NCI-H2107 (cell line): ENCODE measurements at regions not wholly inside any gene's neighbourhood (a gene's known extent, or its start where the extent isn't known, plus 50 kb on each side); places are given as distances from the start of the nearest gene placed in this dataset.

Source experiments
- DNase-seq: peaks from one replicate; lab custom pipeline; 2025; lab: John Stamatoyannopoulos, UW

DNA sequence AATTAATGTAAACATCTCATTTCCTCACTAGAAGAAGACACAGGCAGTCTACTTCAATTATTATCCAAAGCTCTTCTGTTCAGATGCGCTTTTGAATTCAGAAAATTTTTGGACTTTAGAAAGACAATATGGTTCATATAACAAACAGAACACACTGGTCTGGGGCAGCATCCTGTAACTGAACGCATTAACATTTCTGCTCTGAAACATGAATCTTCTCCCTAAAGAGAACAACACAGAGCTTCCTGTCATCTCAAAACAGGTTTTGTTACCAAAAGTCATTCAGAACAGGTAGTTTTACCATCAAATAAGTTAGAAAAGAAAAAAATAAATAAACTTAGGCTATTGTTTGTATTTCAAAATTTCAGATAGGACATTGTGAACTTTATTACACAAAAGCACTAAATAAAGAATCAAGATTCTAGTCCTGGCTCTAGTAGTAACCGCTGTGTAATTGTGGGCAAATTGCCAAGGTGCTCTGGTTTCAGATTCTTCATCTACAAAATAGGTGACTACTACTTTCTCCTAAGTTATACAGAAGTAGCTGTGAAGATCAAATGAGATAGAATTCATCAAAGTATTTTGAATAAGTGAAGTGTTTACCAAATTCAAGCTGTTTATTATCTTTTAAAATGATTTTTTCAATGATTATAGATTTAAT is 252.3 kb upstream of the RASGEF1B start:
- DNase-seq = peak; percentile 3

DNA sequence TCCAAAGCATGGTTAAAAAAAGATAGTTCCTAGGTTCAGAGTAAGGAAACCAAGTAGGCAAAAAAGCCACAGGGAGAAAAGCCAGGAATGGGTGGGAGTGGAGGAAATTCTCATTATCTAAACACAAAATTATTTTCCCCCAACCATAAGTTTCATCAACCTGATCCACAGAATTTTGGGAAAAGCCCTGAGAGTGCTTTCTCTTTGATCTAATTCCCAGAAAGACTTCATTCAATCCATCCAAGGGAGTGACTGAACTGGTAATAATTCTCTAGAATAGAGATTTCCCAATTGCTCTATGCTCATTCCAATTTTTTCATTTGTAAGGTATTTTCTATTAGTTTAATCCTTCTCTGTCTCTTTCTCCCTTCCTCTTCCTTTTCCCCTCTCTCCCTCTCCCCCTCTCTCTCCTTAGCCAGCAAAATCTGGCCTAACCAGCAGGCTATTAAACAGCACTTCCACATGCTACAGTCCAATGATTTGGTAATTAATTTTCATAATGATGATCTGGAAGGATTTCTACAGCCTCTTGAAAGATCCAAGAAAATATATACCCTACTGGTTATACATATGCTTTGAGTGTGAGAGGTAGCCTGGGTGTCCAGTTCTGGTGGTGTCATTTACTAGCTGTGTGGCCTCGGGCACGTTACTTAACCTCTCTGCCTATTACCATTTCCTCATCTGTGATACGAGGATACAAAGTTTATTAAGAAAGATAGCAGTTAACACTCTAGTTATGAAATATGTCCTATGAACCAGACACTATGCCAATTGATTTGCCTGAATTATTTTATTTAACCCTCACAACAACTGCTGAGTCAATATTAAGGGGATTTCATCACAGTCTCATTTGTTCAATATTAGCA is 251.5 kb upstream of the RASGEF1B start:
- DNase-seq = no peak

DNA sequence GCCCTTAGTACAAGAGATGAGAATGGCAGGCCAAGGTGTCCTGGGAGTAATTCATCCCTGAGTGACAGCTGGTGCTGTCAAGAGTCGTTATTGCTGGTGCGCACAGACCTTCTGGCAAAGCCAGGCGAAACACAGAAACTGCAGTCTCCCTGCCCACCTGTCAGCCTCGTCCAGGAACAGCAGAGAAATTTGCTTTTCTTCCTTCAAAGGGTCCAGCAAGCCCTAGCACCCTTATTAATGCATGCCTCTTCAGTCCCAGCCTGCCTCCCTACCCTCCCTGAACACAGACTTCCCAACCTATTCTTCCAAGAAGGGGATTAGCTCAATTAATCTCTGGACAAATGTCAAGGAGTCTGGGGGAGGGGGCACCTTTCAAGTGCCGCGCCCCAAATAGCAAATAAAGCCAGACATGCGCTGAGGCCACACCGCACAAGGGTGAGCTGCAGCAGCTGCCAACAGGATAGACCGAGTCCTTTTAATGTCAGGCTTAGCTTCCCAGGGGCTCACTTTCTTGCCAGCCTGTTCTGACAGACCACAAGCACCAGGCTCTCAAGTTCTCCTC is 250.7 kb upstream of the RASGEF1B start:
- DNase-seq = peak; percentile 7

DNA sequence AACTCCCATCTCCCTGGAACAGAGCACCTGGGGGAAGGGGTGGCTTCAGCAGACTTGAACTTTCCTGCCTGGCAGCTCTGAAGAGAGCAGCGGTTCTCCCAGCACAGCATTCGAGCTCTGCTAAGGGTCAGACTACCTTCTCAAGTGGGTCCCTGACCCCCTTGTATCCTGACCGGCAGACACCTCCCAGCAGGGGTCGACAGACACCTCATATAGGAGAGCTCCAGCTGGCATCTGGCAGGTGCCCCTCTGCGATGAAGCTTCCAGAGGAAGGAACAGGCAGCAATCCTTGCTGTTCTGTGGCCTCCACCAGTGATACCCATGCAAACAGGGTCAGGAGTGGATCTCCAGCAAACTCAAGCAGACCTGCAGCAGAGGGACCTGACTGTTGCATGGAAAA is 244.1 kb upstream of the RASGEF1B start:
- no peak for DNase-seq

DNA sequence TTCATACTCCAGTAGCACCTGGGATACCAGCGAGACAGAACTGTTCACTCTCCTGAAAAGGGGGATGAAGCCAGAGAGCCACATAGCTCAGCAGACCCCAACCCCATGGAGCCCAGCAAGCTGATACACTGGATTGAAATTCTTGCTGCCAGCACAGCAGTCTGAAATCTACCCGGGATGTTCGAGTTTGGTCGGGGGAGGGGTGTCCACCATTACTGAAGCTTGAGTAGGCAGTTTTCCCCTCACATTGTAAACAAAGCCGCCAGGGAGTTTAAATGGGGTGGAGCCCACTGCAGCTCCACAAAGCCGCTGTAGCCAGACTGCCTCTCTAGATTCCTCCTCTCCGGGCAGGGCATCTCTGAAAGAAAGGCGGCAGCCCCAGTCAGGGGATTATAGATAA is 243.7 kb upstream of the RASGEF1B start:
- peak; percentile 2 for DNase-seq

DNA sequence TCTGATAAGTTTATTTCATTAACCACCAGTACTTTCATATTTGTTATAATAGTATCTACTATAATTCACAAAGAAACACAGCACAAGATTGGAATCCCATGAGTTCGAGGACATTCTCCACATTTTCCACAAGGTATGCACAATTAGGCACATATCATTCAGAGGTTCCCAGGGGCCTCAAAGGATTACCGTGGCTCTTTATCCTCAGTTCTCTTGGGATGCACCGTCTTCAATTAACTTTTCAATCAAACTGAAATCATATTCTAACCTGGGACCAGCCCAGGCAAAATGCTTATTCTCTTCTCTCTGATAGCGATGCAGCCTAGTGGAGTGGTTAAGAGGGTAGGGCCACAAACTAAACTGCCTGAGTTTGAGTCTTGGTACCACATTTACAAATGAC is 242.6 kb upstream of the RASGEF1B start:
- no peak for DNase-seq

DNA sequence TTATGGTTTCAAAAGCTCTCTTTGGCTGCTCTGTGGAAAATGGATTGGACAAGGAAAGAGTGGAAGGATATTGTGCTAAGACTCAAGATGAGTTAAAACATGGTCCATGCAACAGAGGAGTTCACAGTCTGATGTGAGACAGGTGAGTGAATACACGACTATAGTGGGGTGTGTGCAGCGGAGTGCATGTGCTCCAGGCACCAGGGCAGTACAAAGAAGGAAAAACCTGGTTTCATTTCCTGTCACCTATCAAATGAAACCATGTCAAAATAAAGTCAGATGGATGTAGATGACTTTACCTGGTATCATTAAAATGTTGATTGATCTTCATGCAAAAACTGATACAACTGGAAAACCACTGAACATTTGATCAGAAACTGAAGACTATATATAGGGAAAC is 241.0 kb upstream of the RASGEF1B start:
- no peak for DNase-seq

DNA sequence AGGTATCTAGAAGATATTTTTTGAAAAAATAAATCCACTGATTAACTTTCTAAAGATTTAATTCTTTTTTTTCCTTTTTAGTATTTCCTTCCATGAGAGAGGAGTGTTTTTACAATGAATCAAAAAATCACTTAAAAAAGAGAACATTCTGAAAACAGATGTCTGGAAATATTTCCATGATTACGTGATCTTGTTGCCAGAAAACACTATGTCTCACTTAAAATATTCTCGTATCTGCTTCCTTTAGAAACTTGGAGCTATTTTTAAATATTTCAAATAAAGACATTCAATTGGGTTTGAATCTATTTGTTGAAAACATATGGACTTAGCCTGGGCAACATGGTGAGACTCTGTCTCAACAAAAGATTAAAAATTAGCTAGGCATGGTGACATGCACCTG is 232.8 kb upstream of the RASGEF1B start:
- DNase-seq = no peak

DNA sequence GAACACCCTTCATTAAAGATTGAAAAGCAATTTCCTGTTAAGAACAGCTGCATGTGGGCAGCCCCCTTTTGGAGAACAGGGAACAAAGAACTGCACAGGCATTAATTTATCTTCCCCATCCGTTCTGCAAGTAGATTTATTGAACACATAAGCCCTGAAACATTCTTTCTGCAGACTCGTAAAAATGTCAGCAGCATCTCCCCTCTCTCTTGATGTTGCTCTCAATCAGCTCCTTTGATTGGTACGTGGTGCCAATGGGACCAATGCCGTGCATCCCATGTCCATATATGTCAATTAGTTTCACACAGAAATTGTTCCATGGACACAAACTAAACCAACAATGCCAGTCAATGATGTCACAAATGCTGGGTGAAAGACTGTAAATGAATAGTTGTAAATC is 228.5 kb upstream of the RASGEF1B start:
- DNase-seq = no peak

DNA sequence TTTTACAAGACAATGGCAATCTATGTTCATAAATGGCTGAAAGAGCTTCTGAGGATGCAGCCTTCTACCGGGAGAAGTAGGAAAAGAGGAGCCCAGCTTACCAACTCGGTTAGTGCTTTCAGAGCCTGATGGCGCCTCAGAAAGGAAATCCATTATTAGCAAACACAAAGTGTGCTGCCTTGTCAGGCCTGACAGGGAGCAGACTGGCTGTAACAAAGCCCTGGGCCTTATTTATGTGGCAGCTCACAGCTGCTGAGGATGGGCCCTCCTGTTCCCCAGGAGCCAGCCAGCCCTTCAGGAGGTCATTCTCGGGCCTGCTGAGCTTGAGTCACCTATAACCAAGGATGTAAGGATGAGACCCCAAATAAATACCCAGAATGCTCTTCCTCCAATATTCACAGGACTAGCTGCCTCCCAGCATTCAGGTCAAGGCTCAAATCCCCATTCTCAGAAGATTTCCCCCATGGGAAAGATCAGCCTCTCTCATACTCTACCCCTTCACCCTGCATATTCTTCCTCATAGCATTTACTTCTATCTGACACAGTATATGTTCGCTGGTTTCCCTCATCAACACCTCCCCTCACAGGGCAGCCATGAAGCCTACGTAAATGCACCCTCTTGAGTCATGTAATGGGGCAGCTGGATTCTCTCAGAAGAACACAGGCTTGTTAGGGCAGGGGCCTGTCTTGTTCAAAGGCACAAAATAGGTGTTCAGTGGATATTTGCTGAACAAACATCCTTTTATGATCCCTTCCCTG is 227.0 kb upstream of the RASGEF1B start:
- no peak for DNase-seq

DNA sequence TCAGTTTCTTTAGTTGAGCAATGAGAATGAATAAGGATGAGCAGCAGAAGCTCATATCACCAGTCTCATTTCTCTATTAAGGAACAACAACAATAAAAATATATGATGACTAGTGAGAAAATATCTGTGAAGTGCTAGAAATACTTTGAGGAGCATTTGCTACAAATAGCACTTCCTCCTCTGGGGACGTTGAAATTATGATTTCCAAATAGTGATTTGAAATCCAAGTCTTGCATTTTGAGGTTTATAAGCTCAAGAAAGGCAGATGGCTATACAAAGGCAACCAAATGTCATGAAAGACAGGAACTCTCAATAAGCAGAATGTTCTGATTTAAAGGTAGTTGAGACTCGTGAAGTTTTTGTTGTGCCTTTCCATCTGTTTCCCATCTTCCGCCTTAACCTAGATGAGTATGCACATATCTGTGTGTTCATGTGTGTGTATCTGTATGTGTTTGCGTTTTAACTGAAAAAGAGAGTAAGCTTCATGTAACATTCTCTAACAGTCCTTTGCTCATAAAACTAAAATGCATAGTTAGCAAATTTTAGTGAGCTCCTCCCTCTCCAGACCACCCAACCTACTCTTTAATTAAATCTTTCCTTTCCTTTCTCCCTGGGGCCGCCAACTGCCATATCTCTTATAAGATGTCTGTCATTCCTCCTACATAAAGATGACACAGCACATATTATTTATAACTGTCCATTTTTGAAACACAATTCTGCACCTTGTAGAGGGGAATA is 222.6 kb upstream of the RASGEF1B start:
- DNase-seq = no peak

DNA sequence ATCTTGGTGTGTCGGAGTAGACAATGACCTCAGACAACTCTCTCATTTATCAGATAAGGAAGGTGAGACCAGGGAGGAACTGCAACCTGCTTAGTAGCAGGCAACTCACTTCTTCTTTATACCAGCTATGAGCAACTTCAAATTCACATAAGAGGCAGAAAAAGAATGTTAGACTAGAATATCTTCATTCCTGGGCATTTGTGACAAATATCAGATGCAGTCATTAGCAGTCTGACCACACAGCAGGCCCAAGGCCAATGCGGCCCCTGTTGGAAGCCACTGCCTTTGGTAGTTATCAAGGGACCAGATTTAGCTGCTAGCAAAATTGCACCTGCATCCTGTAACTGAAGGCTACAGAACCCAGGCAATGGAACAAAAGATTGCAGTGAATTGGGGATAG is 219.2 kb upstream of the RASGEF1B start:
- no peak for DNase-seq

DNA sequence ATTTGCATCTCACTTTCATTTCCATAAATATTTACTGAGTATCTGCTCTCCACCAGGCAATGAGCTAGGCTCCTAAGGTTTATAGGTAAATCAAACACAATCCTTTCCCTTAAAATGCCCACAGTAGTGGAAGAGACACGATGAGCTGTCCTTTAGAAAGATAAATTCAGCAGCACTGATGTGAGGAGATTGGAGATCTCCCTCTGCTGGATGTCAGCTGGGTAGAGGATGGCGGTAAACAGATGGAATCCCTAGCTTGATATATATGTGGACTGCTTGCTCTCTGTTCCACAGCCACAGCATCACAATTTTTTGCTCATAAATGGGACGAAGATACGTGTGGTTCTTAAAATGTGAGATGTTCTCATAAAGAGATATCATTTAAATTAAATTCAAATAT is 216.4 kb upstream of the RASGEF1B start:
- no peak for DNase-seq

DNA sequence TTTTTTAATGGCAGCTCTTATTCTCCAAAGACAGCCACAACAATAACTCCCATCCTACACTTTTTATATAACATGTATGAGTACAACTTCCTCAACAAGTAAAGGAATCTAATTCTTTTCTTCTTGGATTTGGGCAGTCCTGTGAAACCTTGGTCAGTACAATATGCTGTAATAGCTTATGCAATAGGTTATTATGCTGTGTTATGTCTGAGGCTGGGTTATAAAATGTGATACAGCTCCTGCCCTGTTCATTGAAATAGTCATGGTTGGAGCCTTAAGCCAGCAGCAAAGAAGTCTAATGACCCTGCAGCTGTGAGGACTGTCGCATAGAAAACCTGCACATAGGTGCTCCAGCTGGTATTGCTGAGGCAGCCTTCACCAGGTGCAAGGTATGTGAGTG is 215.8 kb upstream of the RASGEF1B start:
- DNase-seq = no peak

DNA sequence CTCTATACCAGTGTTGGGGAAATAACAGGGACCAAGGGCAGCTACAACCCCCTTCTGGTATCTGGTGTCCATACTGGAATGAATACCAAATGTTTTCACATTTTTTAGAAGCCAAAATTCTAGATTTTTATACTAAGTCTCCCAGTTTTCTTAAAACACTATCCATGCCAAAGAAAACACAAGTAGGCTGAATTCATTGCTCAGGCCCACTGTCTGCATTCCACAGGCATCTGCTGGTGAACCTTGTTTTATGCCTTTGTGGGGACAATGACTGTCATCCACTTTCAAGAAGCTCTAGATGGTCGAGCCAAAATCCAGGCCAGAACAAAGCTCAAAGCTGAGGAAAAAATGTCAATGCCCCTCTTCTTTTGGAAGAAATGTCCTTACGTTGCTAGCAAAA is 213.4 kb upstream of the RASGEF1B start:
- DNase-seq = no peak

DNA sequence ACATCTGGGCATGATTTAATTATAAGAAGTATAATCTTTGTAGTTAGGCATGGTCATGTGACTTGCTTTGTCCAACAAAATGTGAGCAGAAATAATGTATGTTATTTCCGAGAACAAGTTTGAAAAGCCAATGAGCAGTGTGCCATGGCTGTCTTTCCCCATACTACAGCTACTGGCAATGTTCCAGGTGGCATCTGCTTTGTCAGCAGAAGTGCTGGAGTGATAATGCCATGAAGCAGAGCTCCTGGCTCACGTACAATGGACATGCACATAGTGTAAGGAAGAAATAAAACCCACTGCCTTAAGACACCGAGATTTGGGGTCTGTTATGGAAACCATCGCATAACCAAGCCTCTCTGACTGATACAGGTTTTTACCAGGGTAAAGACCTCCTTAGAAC is 212.6 kb upstream of the RASGEF1B start:
- DNase-seq = no peak

DNA sequence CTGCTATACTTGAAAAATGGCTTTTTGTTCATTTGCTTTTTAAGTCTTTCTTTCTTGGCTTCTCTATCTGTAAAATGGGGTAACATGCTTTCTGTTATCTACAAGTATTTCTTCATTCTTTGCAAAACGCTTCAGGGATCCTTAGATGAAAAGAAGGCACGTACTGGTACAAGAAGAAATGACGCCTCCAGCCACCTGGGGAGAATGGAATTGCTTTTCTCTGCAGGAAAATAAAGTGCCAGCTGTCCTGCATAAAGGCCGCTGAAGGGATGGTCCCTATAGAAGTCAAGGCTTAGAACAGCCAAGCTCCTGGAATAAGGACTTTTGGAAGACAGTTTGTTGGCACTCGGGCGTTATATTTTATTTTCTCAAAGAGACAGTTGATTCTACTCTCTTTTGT is 210.8 kb upstream of the RASGEF1B start:
- DNase-seq = no peak

DNA sequence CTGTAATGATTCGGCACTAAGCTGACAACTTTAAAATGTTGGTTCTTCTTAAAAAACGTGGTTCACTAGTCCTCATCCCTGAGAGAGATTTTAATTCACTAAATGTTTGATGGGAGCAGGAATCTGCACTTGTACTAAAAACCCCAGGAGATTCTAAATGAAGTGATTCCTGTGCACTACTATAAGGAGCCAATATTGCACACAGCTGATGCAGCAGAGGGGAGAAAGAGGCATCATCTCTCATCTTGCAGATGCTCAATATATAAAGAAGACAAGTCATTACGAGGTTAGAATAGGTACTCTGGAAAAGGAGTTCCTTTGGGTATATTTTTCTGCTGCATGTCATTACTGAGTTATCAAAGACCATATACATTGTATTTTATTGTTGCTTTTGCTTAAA is 207.6 kb upstream of the RASGEF1B start:
- no peak for DNase-seq

DNA sequence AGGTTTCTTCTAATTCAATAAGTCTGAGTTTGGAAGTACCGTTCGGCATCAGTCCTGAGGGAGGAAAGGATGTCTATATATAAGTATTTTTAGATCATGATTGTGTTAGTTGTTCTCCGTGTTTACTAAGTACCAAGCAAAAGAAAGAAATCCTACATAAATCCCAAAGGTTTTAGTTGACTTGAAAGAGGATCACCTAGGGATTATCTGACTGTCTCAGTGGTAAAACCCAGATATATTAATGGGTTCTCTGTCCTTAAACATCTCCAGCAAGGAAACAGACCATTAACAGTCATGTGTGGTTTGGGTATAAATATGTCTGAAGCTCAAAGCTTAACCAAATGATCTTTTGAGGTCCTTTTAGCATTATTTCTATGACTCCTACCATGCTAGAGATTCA is 207.1 kb upstream of the RASGEF1B start:
- no peak for DNase-seq

DNA sequence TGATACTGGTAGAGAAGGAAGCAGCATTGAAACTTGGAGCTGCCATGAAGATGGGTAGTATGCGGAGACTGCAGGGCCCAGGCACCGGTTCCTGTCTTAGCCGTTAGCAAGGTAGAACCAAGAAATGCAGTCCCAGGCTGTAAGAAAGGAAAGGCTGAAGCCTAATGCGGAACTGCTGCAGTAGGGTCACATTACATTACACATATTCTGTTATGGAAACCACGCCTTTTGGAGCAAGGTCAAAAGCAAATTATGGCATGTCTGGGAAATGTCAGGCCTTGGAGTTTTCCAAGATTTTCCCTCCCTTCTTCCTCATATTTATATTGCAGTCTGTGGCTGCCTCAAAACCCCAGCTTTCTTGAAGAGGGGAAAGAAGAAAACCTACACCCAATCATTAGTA is 204.8 kb upstream of the RASGEF1B start:
- no peak for DNase-seq

DNA sequence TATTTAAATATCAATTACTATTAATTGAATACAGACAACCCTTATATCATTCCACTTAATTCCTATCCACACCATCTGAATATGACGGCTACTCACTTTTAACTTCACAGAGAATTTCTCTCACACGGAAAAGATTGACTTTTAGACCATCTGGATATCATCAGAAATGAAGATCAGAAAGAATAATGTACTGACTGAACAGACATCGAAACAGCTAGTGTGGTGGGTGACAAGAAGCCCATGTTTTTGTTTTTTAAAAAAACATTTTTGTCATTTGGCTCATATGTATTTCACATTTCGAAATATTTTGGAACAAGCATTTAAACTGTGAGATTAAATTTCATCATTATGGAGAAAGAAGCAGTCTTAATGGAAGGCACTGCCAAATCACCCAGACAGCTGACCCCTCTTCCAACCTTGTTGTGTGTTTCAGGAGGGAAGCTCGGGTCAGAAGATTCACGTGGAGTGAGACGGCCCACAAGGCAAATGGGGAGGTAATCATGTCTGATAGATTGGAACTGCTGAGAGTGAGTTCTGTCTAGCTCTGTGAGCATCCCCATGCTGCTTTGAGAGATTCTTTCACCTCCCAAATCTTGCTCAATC is 204.2 kb upstream of the RASGEF1B start:
- DNase-seq = no peak

DNA sequence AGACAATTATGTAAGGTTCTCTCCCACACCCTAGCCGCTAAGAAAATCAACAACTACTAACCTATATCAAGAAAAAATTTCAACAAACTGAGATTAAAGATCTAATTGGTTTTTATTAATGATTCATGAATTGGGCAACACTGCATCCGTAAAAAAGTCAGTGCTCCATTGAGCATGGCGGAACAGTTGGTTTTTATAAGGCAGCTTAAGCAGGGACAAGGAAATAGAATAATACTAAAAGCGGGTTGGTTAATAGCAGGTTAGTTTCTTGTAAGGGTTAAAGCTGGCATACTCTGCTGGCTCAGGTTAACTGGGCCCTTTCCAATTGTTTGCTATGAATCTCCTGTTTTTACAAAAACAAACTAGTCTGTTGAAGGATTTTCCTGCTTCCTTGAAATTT is 202.3 kb upstream of the RASGEF1B start:
- no peak for DNase-seq
